Posterior cingulate gyrus (tissue), 11 donors: ENCODE measurements at regions not wholly inside any gene's neighbourhood (a gene's known extent, or its start where the extent isn't known, plus 50 kb on each side); places are given as distances from the start of the nearest gene placed in this dataset.
"Not testable (repeated sequence)": the region's sequence is repeated elsewhere in the genome, so short reads cannot be mapped to it uniquely, and the experiment has no call there.

Experiments
- DNase-seq, 10 donors: peaks; one replicate each; pipeline versions ENCODE4 v3.0.0 to v3.0.0-alpha.2; 2020 to 2021; ENCODE audit warnings: mixed read lengths in 3 of 10
- intact Hi-C: fragments of 100-400 bp; cut with DNase I; formaldehyde crosslinking; loops from one replicate; pipeline ENCODE4 v1.15.1; 2023

- intact Hi-C loops, result loop anchor here (5.0 kb wide), 1 partner anchor 86 kb away; the partner anchor contains the start of gene SIPA1L1
Observed at GRCh38 chr14:71236487-71236886, 329.2 kb downstream of the PCNX1 start.

GRCh38 chr14:71237556-71237955 lies 330.3 kb downstream of the PCNX1 start:
- intact Hi-C loops, result loop anchor here (5.0 kb wide), 1 partner anchor 85 kb away; the partner anchor contains the start of gene SIPA1L1
- no peak for DNase-seq

More at GRCh38 chr14:71236487-71236886, 329.2 kb downstream of the PCNX1 start:
- DNase-seq, result no peak

GRCh38 chr14:71238835-71239234 lies 331.6 kb downstream of the PCNX1 start:
- intact Hi-C loops, result loop anchor here (5.0 kb wide), 1 partner anchor 83 kb away; the partner anchor contains the start of gene SIPA1L1
- no peak for DNase-seq

GRCh38 chr14:71240171-71240570 lies 332.9 kb downstream of the PCNX1 start:
- no peak for DNase-seq
- intact Hi-C loops, result no loop called here

GRCh38 chr14:71240866-71241520 lies 333.7 kb downstream of the PCNX1 start:
- intact Hi-C loops, result no loop called here
- peak in 1 of 10 donors; percentile 50 for DNase-seq

- intact Hi-C loops, result no loop called here
- DNase-seq, result peak in 4 of 10 donors; percentile 15 to 87 (median 38)
Observed at GRCh38 chr14:71242237-71242748, 335.0 kb downstream of the PCNX1 start.

GRCh38 chr14:71243697-71244096 lies 336.4 kb downstream of the PCNX1 start:
- intact Hi-C loops, result no loop called here
- no peak for DNase-seq

GRCh38 chr14:71244341-71244740 lies 337.1 kb downstream of the PCNX1 start:
- intact Hi-C loops, result no loop called here
- DNase-seq, result no peak

GRCh38 chr14:71245659-71246361 lies 338.6 kb downstream of the PCNX1 start:
- intact Hi-C loops, result no loop called here
- no peak for DNase-seq

- intact Hi-C loops, result no loop called here
Observed at GRCh38 chr14:71246539-71246938, 339.3 kb downstream of the PCNX1 start.

GRCh38 chr14:71247106-71247505 lies 339.8 kb downstream of the PCNX1 start:
- DNase-seq, result no peak
- intact Hi-C loops, result no loop called here

More at GRCh38 chr14:71246539-71246938, 339.3 kb downstream of the PCNX1 start:
- DNase-seq, result no peak

GRCh38 chr14:71248194-71248593 lies 340.9 kb downstream of the PCNX1 start:
- DNase-seq, result no peak
- intact Hi-C loops, result no loop called here

- intact Hi-C loops, result no loop called here
- DNase-seq, result no peak
Observed at GRCh38 chr14:71250347-71250746, 343.1 kb downstream of the PCNX1 start.

GRCh38 chr14:71250791-71251190 lies 343.5 kb downstream of the PCNX1 start:
- DNase-seq, result no peak
- intact Hi-C loops, result no loop called here

- intact Hi-C loops, DNase-seq: not testable (repeated sequence)
Observed at GRCh38 chr14:71254091-71254719, 346.9 kb downstream of the PCNX1 start.

GRCh38 chr14:71261206-71261605 lies 353.9 kb downstream of the PCNX1 start:
- no peak for DNase-seq
- intact Hi-C loops, result no loop called here

GRCh38 chr14:71262441-71262840 lies 355.2 kb downstream of the PCNX1 start:
- intact Hi-C loops, result no loop called here
- DNase-seq, result no peak

- intact Hi-C loops, result no loop called here
- no peak for DNase-seq
Observed at GRCh38 chr14:71264260-71264659, 357.0 kb downstream of the PCNX1 start.

GRCh38 chr14:71267007-71267513 lies 359.8 kb downstream of the PCNX1 start:
- intact Hi-C loops, result no loop called here

GRCh38 chr14:71267691-71268090 lies 360.4 kb downstream of the PCNX1 start:
- intact Hi-C loops, result no loop called here
- no peak for DNase-seq

More at GRCh38 chr14:71267007-71267513, 359.8 kb downstream of the PCNX1 start:
- no peak for DNase-seq

- DNase-seq, result no peak
- intact Hi-C loops, result no loop called here
Observed at GRCh38 chr14:71270111-71270510, 362.9 kb downstream of the PCNX1 start.
